ENCODE measurements at regions not wholly inside any gene's neighbourhood (a gene's known extent, or its start where the extent isn't known, plus 50 kb on each side); places are given as distances from the start of the nearest gene placed in this dataset.
"Not testable (repeated sequence)": the region's sequence is repeated elsewhere in the genome, so short reads cannot be mapped to it uniquely, and the experiment has no call there.

- DNase-seq (ENCODE audit: low read depth in 2 of 3, low spot score in 1 of 3) = no peak
Measured at GRCh38 chr12:131213896-131214442, 260.3 kb downstream of the ADGRD1 start.

DNA sequence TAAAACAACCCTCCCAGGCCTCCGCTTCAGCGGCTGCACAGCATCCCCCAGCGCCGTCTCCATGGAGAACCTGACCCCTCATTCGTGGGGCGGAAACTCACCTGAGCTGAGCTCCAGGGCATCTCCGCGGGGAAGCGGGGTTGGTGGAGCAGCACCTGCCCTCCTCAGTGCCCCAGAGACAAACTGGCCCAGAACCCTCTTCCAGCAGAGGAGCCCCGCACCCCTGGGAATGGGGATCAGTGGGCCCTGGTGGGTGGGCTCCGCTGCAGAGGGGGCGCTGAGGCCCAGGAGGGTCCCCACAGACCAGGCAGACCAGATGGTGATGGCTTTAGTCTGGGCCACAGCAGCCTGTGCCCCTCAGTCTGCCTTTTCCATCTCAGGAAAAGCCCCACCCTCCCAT lies 261.2 kb downstream of the ADGRD1 start:
- not testable (repeated sequence) for DNase-seq (ENCODE audit: low read depth in 2 of 3, low spot score in 1 of 3)

- DNase-seq (ENCODE audit: low read depth in 2 of 3, low spot score in 1 of 3) = not testable (repeated sequence)
Measured at GRCh38 chr12:131216587-131216986, 262.9 kb downstream of the ADGRD1 start.

- no peak for DNase-seq (ENCODE audit: low read depth in 2 of 3, low spot score in 1 of 3)
Measured at GRCh38 chr12:131217024-131217586, 263.4 kb downstream of the ADGRD1 start.

DNA sequence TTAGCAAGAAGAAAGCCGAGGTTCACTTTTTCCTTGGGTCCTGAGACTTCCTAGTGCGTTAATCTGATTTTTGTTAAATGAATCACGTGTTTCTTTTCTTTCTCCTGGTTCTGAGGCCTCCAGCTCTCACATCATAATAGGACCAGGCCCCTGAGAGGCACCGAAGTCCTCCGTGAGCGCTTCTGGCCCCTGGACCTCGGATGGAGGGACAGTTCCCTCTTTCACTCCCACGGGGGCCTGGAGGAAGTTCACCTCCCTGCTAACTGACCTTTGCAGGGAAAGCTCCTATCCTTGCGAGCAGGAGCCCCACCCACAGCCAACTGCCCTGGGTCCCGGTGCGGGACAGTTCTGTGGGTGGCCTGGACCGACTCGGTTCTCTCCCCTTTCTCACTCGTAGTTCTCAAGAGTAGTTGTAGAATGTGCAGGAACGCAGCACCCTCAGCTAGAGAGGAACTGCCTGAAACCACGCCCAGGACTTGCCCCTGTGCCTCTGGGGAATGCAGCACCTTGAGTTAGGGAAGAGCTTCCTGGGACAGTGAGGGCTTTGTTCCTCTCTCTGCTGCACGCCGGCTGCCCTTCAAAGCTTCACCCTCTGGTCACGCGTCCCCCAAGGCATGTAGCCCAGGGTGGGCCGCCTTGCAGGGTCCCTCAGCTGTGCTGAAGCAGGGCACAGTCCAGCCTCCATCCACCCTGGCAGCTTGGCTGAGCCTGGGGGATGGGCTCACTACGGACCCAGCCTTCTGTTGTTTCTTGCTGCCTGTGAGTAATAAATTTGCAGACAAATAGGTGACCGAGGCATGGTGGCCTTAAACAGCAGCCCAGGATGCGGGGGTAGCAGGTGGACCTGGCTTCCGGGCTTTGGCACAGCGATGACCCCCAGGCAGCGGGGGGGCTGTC lies 264.6 kb downstream of the ADGRD1 start:
- no peak for DNase-seq (ENCODE audit: low read depth in 2 of 3, low spot score in 1 of 3)

DNA sequence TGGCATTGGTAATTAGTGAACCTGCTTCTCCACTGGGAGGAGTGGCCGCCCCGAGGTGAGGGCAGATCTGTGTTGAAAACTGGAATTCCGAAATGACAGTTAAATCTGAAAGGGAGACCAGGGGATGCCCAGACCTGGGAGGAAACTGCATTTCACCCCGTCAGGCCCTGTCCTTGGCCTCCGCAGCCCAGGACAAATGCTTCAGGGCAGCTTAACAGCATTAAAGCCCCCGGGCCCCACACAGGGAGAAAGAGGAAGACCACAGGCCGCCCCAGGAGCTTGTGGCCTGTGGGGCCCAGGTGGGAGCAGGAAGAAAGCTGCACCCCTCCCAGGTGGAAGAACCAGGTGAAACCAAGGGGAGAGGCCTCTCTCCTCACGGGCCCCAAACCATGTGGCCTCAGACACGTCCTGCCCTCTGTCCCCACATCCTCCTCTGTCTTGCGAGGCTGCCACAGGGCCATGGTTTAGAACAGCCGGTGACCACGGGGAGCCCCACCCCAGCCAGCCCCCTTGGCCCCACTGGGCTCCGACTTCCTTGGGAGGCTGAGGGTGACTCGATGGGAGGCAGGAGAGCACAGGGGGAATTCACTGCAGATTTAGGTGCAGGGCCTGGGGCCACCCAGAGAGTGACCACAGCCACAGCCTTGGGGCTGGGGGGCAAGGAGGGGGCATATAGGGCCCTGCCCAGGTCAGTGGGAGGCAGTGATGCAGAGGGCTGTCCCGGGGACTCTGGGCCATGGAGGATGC lies 265.4 kb downstream of the ADGRD1 start:
- DNase-seq (ENCODE audit: low read depth in 2 of 3, low spot score in 1 of 3) = no peak

GRCh38 chr12:131219670-131220330 lies 266.1 kb downstream of the ADGRD1 start:
- no peak for DNase-seq (ENCODE audit: low read depth in 2 of 3, low spot score in 1 of 3)

DNA sequence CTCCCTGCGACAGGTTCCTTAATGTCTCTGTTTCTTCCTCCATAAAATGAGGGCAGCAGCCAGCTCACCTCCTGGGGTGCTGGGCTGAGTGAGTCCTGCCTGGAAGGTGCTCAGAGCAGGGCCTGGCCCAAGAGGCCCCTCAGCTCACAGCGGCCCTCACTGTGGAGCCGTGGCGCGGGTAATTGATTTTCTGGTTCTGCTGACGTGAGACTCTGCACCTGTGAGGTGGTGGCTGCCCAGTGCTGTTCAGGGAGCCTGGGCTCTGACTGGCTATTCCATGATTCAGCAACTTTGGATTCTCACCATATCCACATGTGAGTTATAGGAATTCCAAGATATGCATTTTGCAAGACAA lies 266.6 kb downstream of the ADGRD1 start:
- DNase-seq (ENCODE audit: low read depth in 2 of 3, low spot score in 1 of 3) = no peak

GRCh38 chr12:131221061-131221956 lies 267.6 kb downstream of the ADGRD1 start:
- no peak for DNase-seq (ENCODE audit: low read depth in 2 of 3, low spot score in 1 of 3)

- no peak for DNase-seq (ENCODE audit: low read depth in 2 of 3, low spot score in 1 of 3)
Measured at GRCh38 chr12:131221957-131222328, 268.2 kb downstream of the ADGRD1 start.

DNA sequence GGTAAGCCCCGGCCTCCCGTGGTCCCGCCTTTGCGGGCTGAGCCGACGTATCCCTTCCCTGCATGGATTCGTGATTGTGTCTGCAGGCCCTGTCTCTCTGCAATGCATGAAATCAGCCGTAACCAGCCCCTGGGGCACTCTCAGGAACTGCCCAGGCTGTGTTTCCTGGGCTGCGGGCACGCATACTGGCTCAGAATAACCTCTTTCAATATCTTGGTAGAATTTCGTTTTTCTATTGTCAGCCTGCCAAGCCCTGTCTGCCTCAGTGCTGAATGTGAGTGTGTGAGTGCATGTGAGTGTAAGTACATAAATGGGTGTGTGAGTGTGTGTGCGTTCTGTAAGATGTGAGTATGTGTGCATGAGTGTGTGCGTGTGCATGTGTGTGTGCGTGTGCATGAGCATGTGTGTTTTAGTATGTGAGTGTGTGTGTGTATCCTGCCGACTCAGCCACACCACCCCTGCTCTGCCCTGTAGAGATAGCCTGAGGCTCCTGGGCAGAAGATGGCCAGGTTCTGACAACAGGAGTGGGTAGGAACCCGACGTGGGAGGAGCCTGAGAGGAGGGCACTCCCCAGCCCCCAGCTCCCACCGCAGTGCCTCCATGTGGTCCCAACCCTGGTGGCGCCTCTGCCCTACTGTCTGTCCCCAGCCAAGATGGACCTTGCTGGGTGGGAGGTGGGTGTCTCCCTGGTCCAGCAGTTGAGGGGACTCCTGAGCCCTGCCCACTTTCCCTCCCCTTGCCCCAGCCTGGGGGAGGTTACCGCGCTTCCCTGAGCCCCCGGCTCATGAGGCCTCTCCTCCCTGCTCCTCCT lies 268.8 kb downstream of the ADGRD1 start:
- no peak for DNase-seq (ENCODE audit: low read depth in 2 of 3, low spot score in 1 of 3)

DNA sequence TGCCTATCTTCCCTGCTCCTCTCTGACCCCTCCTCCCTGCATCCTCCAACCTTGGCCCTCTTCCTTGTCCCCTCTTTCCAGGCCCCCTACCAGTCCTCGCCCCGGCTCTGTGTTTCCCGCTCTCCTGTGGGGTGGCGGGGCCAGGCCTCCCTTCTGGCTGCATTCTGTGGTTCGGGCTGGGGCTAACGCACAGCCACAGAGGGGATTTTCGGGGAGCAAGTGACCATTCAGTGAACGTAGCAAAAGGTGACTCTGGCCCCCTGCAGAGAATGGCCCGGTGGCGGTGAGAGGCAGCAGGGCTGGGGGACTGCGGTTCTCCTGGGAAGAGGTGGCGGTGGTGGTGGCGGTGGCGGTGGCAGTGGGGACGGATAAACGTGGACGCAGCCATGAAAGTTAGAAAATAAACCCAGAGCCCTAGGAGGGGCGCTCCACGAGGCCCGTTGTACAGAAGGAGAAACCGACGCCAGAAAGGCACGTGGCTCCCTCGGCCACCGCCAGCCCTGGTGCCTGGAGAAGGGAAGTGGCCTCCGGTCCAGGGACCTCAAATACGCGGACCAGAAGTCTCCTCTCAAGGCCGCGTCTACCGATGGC lies 269.6 kb downstream of the ADGRD1 start:
- no peak for DNase-seq (ENCODE audit: low read depth in 2 of 3, low spot score in 1 of 3)

DNA sequence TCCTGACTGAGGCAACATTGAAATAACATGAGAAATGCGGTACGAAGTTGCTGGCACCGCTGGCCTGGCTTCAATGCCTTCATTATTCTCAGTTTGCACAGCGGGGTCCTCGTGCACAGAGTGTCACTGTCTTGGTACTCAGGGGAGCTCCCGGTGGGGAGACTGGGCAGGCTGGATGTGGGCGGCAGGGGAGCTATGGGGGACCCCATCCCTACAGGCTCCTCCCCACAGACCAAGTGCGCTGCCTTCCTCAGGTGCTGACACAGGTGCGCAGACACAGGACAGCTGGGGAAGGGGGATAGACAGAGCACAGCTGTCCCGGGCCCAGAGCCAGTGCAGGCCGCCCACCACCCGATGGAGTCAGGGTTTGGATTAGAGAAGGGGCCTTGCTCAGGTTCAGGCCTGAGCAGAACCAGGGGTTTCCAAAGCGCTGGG lies 270.1 kb downstream of the ADGRD1 start:
- no peak for DNase-seq (ENCODE audit: low read depth in 2 of 3, low spot score in 1 of 3)

DNA sequence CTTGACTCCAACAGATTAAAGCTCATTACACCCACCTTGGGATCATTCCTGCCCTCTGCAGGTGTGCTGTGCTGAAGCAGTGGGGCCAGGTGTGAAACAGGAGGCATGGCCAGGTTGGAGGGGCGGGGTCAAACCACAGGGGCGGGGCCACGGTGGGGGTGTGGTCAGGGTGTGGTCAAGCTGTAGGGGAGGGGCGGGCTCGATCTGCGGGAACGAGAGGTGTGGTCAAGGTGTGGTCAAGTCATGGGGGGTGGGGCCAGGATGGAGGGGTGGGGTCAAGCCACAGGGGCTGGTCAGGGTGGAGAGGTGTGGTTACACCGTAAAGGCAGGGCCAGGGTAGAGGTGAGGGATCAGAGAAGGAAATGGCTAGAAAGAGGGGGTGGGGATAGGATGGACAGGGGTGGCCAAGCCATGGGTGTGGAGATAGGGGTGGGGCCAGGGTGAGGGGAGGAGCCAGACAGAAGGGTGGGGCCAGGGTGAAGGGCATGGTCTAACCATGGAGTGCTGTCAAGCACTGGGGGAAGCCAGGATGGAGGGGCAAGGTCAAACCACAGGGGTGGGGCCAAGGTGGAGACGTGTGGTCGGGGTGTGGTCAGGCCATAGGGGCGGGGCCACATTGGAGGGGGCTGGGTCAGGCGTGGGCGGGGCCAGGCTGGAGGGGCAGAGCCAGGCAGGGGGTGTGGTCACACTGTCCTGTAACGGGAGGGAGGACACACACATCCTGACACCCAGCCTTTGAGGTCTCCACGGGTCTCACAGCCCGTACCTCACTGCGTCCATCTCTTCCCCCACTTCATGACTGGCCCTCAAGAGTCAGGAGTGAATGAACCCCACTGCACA lies 270.7 kb downstream of the ADGRD1 start:
- DNase-seq (ENCODE audit: low read depth in 2 of 3, low spot score in 1 of 3) = not testable (repeated sequence)

- DNase-seq (ENCODE audit: low read depth in 2 of 3, low spot score in 1 of 3) = not testable (repeated sequence)
Measured at GRCh38 chr12:131225066-131225380, 271.3 kb downstream of the ADGRD1 start.

DNA sequence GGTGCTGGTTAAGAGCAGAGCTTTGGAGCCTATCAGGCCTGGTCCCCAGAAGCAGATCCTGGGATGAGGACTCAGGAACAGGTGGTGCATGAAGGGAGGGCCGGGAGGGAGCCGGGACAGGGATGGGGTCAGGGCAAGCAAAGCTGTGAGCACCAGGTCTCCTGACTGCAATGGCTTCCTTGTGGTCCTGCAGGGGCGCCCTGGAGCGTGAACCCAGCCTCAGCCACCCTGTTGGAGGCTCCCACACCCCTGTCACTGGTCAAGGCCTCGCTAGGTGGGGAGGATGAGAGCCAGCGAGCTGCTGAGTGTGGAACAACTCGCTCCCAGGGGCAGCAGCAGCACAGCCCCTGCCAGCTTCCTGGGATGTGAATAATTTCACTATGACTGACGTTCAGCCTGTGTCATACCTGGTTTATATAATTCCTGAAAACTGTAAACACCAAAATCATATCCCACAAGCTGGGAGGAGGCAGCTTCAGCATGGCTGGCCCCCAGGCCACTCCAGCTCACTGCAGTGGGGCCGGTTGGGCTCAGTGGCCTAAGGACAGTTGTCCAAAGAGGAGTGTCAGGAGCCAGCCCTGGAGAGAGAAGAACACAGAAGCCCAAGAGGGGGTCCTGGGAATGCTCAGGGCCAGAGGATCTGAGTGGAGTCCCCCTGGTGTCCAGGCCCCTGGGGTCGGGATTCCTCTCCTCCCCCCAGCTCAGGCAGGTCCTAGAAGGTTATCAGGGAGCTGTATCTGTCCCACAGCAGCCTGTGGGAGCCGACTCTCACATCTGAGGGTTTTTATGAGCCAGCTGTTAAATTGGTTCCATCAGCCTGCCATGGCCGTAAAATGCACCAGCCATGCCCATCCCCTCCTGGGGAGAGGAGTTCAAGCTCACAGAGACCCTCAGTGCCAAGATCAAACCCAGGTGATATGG lies 272.9 kb downstream of the ADGRD1 start:
- no peak for DNase-seq (ENCODE audit: low read depth in 2 of 3, low spot score in 1 of 3)

- DNase-seq (ENCODE audit: low read depth in 2 of 3, low spot score in 1 of 3) = not testable (repeated sequence)
Measured at GRCh38 chr12:131227641-131228040, 273.9 kb downstream of the ADGRD1 start.
